Cardiac muscle cell (in vitro differentiated cells and primary cell): ENCODE measurements at regions not wholly inside any gene's neighbourhood (a gene's known extent, or its start where the extent isn't known, plus 50 kb on each side); places are given as distances from the start of the nearest gene placed in this dataset.
"Not testable (repeated sequence)": the region's sequence is repeated elsewhere in the genome, so short reads cannot be mapped to it uniquely, and the experiment has no call there.

Source experiments
- DNase-seq, 2 donors: peaks; one replicate each; pipeline versions ENCODE4 v3.0.0 to v3.0.0-alpha.2; 2010 to 2017; ENCODE audit warnings: low read depth in 1 of 2, low spot score in 1 of 2
- H3K27ac ChIP-seq: fragments of 200-600 bp; sonication (generic); 2 replicates; pipeline ENCODE4 v1.5.1; 2016
- H3K27me3 ChIP-seq: fragments of 200-600 bp; sonication (generic); 2 replicates; pipeline ENCODE4 v1.6.0; 2016; ENCODE audit warnings: control low read depth
- H3K36me3 ChIP-seq: fragments of 200-600 bp; sonication (generic); 2 replicates; pipeline ENCODE4 v1.5.1; 2016; ENCODE audit warnings: control low read depth
- H3K4me1 ChIP-seq: fragments of 200-600 bp; sonication (generic); 2 replicates; pipeline ENCODE4 v1.8.1; 2017; ENCODE audit warnings: low read depth, mild to moderate bottlenecking, mixed run types
- H3K4me3 ChIP-seq: fragments of 200-600 bp; sonication (generic); 2 replicates; pipeline ENCODE4 v1.5.1; 2016; ENCODE audit warnings: mild to moderate bottlenecking
- H3K9me3 ChIP-seq: fragments of 200-600 bp; sonication (generic); 2 replicates; pipeline ENCODE4 v1.5.1; 2017; ENCODE audit warnings: low read depth, mild to moderate bottlenecking, control low read depth
- TF ChIP-seq, protein P1 (sequence below): IDR thresholded peaks from 2 replicates; pipeline ENCODE4 v1.5.1; 2012; ENCODE audit warnings: low read depth, mild to moderate bottlenecking, low read length

GRCh38 chr5:23877847-23878246, 370.4 kb downstream of the PRDM9 start:
- no peaks in the 10 kb centered on the region for H3K36me3 ChIP-seq
- no peak overlapping the region for H3K27ac ChIP-seq
- H3K4me1 ChIP-seq, result no peaks in the 10 kb centered on the region
- H3K27me3 ChIP-seq, result no peaks in the 10 kb centered on the region
- no peak for DNase-seq
- H3K9me3 ChIP-seq, result no peaks in the 10 kb centered on the region
- H3K4me3 ChIP-seq, result no peak overlapping the region
- TF ChIP-seq, protein P1, sequence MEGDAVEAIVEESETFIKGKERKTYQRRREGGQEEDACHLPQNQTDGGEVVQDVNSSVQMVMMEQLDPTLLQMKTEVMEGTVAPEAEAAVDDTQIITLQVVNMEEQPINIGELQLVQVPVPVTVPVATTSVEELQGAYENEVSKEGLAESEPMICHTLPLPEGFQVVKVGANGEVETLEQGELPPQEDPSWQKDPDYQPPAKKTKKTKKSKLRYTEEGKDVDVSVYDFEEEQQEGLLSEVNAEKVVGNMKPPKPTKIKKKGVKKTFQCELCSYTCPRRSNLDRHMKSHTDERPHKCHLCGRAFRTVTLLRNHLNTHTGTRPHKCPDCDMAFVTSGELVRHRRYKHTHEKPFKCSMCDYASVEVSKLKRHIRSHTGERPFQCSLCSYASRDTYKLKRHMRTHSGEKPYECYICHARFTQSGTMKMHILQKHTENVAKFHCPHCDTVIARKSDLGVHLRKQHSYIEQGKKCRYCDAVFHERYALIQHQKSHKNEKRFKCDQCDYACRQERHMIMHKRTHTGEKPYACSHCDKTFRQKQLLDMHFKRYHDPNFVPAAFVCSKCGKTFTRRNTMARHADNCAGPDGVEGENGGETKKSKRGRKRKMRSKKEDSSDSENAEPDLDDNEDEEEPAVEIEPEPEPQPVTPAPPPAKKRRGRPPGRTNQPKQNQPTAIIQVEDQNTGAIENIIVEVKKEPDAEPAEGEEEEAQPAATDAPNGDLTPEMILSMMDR, result no peak

GRCh38 chr5:23884405-23885031, 377.1 kb downstream of the PRDM9 start:
- DNase-seq, result no peak
- no peak overlapping the region for H3K27ac ChIP-seq

DNA sequence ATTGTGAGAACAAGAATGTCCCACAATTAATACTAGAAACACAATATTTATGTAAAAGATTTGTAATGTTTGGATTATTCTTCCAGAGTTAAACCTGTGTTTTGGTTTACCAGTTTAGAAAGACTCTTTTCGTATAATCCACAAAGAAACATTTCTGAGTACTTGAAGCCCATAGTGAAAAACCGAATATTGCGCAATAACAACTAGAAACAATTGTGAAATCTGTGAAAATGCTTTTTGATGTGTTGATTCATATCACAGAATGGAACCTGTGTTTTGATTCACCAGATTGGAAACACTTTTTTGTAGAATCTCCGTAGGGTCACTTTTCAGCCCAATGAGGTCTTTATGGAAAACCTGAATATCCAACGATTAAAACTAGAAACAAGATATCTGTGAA, 386.2 kb downstream of the PRDM9 start:
- TF ChIP-seq, protein P1, result no peak
- no peak overlapping the region for H3K27ac ChIP-seq
- no peaks in the 10 kb centered on the region for H3K4me1 ChIP-seq
- H3K27me3 ChIP-seq, result no peaks in the 10 kb centered on the region
- no peak overlapping the region for H3K4me3 ChIP-seq
- no peak for DNase-seq
- H3K36me3 ChIP-seq, result no peaks in the 10 kb centered on the region
- peaks cover 5% of the 10 kb centered on the region for H3K9me3 ChIP-seq

More at GRCh38 chr5:23884405-23885031, 377.1 kb downstream of the PRDM9 start:
- TF ChIP-seq, protein P1, result no peak
- no peaks in the 10 kb centered on the region for H3K4me1 ChIP-seq
- H3K36me3 ChIP-seq, result no peaks in the 10 kb centered on the region
- no peak overlapping the region for H3K4me3 ChIP-seq
- H3K27me3 ChIP-seq, result no peaks in the 10 kb centered on the region
- no peaks in the 10 kb centered on the region for H3K9me3 ChIP-seq

GRCh38 chr5:23895614-23896013, 388.2 kb downstream of the PRDM9 start:
- TF ChIP-seq, protein P1, result no peak
- no peak for DNase-seq
- no peaks in the 10 kb centered on the region for H3K27me3 ChIP-seq

GRCh38 chr5:23930985-23931384, 423.6 kb downstream of the PRDM9 start:
- no peak for DNase-seq
- no peaks in the 10 kb centered on the region for H3K27me3 ChIP-seq
- TF ChIP-seq, protein P1, result no peak
- H3K4me3 ChIP-seq, result no peak overlapping the region
- no peaks in the 10 kb centered on the region for H3K4me1 ChIP-seq
- H3K9me3 ChIP-seq, result no peaks in the 10 kb centered on the region
- no peak overlapping the region for H3K27ac ChIP-seq
- H3K36me3 ChIP-seq, result no peaks in the 10 kb centered on the region

More at GRCh38 chr5:23895614-23896013, 388.2 kb downstream of the PRDM9 start:
- Histone ChIP-seq H3K27ac (no peak overlapping the region), H3K36me3 (no peaks in the 10 kb centered on the region), H3K4me1 (no peaks in the 10 kb centered on the region), H3K9me3 (peaks cover 5% of the 10 kb centered on the region), H3K4me3 (no peak overlapping the region)

- not testable (repeated sequence) for H3K4me3 ChIP-seq, H3K27me3 ChIP-seq, H3K36me3 ChIP-seq, H3K4me1 ChIP-seq, H3K27ac ChIP-seq, H3K9me3 ChIP-seq
- DNase-seq, result peak in 1 of 2 donors; percentile 5
These were observed 444.0 kb downstream of the PRDM9 start for GRCh38 chr5:23951261-23951928.
